ENCODE measurements at regions not wholly inside any gene's neighbourhood (a gene's known extent, or its start where the extent isn't known, plus 50 kb on each side); places are given as distances from the start of the nearest gene placed in this dataset.

DNA sequence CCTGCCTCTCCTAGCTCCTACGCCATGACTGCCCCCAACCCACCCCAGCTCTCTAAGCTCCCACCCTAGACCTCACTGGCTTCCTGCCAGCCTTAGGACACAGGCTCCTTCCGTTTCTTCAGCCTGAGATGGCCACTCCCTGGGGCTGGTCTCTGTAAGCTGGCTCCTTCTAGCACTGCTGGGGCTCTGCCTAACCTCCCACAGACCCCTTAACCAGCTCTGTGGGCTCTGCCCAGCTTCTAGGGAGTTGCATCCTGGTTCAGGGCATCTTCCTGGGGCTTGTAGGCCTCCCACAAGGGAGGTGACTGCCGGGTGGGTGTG, 478.6 kb upstream of the KLF6 start:
- no peak for TF ChIP-seq CTCF (IDR thresholded peaks at IDR 0.05; ENCODE audit: low read depth, low read length, poor library complexity, severe bottlenecking)
- no peak for TF ChIP-seq EZH2phosphoT487 (IDR thresholded peaks at IDR 0.05; ENCODE audit: borderline replicate concordance, low read length)
